Smooth muscle cell (in vitro differentiated cells): ENCODE measurements at regions not wholly inside any gene's neighbourhood (a gene's known extent, or its start where the extent isn't known, plus 50 kb on each side); places are given as distances from the start of the nearest gene placed in this dataset.

Experiments
- DNase-seq: peaks from one replicate; lab custom pipeline; 2025; ENCODE audit not compliant: unreplicated experiment; lab: John Stamatoyannopoulos, UW
- H2AFZ ChIP-seq: fragments of 200-600 bp; sonication (generic); 2 replicates; pipeline ENCODE4 v1.6.0; 2016; ENCODE audit warnings: antibody characterized with exemption, low read depth, mild to moderate bottlenecking
- H3F3A ChIP-seq: fragments of 200-600 bp; sonication (generic); 2 replicates; pipeline ENCODE4 v1.6.0; 2017; ENCODE audit warnings: antibody characterized with exemption, low read depth
- H3K27ac ChIP-seq: fragments of 200-600 bp; sonication (generic); 2 replicates; pipeline ENCODE4 v1.5.1; 2016; ENCODE audit warnings: low read depth, mild to moderate bottlenecking
- H3K27me3 ChIP-seq: fragments of 200-600 bp; sonication (generic); 2 replicates; pipeline ENCODE4 v1.6.1; 2016; ENCODE audit warnings: low read depth, mild to moderate bottlenecking
- H3K36me3 ChIP-seq: fragments of 200-600 bp; sonication (generic); 2 replicates; pipeline ENCODE4 v1.5.1; 2016; ENCODE audit warnings: low read depth
- H3K4me1 ChIP-seq: fragments of 200-600 bp; sonication (generic); 2 replicates; pipeline ENCODE4 v1.5.1; 2016; ENCODE audit warnings: low read depth
- H3K4me2 ChIP-seq: fragments of 200-600 bp; sonication (generic); 2 replicates; pipeline ENCODE4 v1.6.0; 2016; ENCODE audit warnings: mild to moderate bottlenecking
- H3K4me3 ChIP-seq: fragments of 200-600 bp; sonication (generic); 2 replicates; pipeline ENCODE4 v1.5.1; 2016; ENCODE audit warnings: mild to moderate bottlenecking
- H3K79me2 ChIP-seq: fragments of 200-600 bp; sonication (generic); 2 replicates; pipeline ENCODE4 v1.6.0; 2016; ENCODE audit warnings: low read depth, mild to moderate bottlenecking
- H3K9ac ChIP-seq: fragments of 200-600 bp; sonication (generic); 2 replicates; pipeline ENCODE4 v1.6.0; 2016; ENCODE audit warnings: low read depth
- H3K9me3 ChIP-seq: fragments of 200-600 bp; sonication (generic); replicated peaks from 2 replicates; pipeline ENCODE4 v1.5.1; 2016; ENCODE audit warnings: low read depth
- H4K20me1 ChIP-seq: fragments of 200-600 bp; sonication (generic); 2 replicates; pipeline ENCODE4 v1.6.0; 2016; ENCODE audit warnings: low read depth
- CTCF ChIP-seq: fragments of 200-600 bp; sonication (generic); IDR thresholded peaks from 2 replicates; pipeline ENCODE4 v1.5.1; 2017; ENCODE audit warnings: borderline replicate concordance, mild to moderate bottlenecking, antibody characterized with exemption; ENCODE audit not compliant: insufficient read depth, poor library complexity, severe bottlenecking
- WGBS: methylation state at CpG from one replicate; pipeline ENCODE4 v1.1.7; 2016; ENCODE audit warnings: low lambda C conversion rate; 5-methylcytosine and 5-hydroxymethylcytosine counted together

- no peak overlapping the region for H2AFZ ChIP-seq
- H3K4me1 ChIP-seq: no peaks in the 10 kb centered on the region
- H3K9me3 ChIP-seq: no peaks in the 10 kb centered on the region
- no peaks in the 10 kb centered on the region for H4K20me1 ChIP-seq
- H3K27me3 ChIP-seq: no peaks in the 10 kb centered on the region
- no peak overlapping the region for H3K4me2 ChIP-seq
- DNase-seq: no peak
- H3K9ac ChIP-seq: no peak overlapping the region
- H3K4me3 ChIP-seq: no peak overlapping the region
- no peaks in the 10 kb centered on the region for H3K79me2 ChIP-seq
- no peaks in the 10 kb centered on the region for H3F3A ChIP-seq
- H3K36me3 ChIP-seq: no peaks in the 10 kb centered on the region
- no peak for TF ChIP-seq CTCF
- H3K27ac ChIP-seq: no peak overlapping the region
- WGBS: 93% methylated on average over 2 of the region's 2 CpGs
Measured at GRCh38 chr6:145032562-145033145, 702.7 kb downstream of the EPM2A start.

GRCh38 chr6:145034664-145035063 is 700.7 kb downstream of the EPM2A start:
- no peak overlapping the region for H3K4me3 ChIP-seq
- no peaks in the 10 kb centered on the region for H3K79me2 ChIP-seq
- H3K36me3 ChIP-seq: no peaks in the 10 kb centered on the region
- H4K20me1 ChIP-seq: no peaks in the 10 kb centered on the region
- no peaks in the 10 kb centered on the region for H3F3A ChIP-seq
- H3K9ac ChIP-seq: no peak overlapping the region
- no peaks in the 10 kb centered on the region for H3K4me1 ChIP-seq
- no peak for TF ChIP-seq CTCF
- H3K9me3 ChIP-seq: no peaks in the 10 kb centered on the region
- no peak for DNase-seq
- H2AFZ ChIP-seq: no peak overlapping the region
- no peak overlapping the region for H3K4me2 ChIP-seq
- no peak overlapping the region for H3K27ac ChIP-seq
- H3K27me3 ChIP-seq: no peaks in the 10 kb centered on the region

- TF ChIP-seq CTCF: no peak
- DNase-seq: no peak
- H3K4me1 ChIP-seq: no peaks in the 10 kb centered on the region
- no peak overlapping the region for H3K27ac ChIP-seq
- H3K27me3 ChIP-seq: no peaks in the 10 kb centered on the region
- no peaks in the 10 kb centered on the region for H4K20me1 ChIP-seq
- H2AFZ ChIP-seq: no peak overlapping the region
- H3K9ac ChIP-seq: no peak overlapping the region
- H3F3A ChIP-seq: no peaks in the 10 kb centered on the region
- WGBS: 94% methylated on average over 5 of the region's 5 CpGs
- no peak overlapping the region for H3K4me2 ChIP-seq
- H3K79me2 ChIP-seq: no peaks in the 10 kb centered on the region
- H3K36me3 ChIP-seq: no peaks in the 10 kb centered on the region
- H3K9me3 ChIP-seq: no peaks in the 10 kb centered on the region
- H3K4me3 ChIP-seq: no peak overlapping the region
Measured at GRCh38 chr6:145036236-145036635, 699.1 kb downstream of the EPM2A start.

GRCh38 chr6:145036848-145037567 is 698.3 kb downstream of the EPM2A start:
- no peaks in the 10 kb centered on the region for H3K4me1 ChIP-seq
- H4K20me1 ChIP-seq: no peaks in the 10 kb centered on the region
- no peak overlapping the region for H3K4me2 ChIP-seq
- no peak for DNase-seq
- WGBS: 74% methylated on average over 3 of the region's 3 CpGs
- no peaks in the 10 kb centered on the region for H3K9me3 ChIP-seq
- no peaks in the 10 kb centered on the region for H3K27me3 ChIP-seq
- H3K9ac ChIP-seq: no peak overlapping the region
- H3K36me3 ChIP-seq: no peaks in the 10 kb centered on the region
- no peak overlapping the region for H3K27ac ChIP-seq
- H2AFZ ChIP-seq: no peak overlapping the region
- no peak for TF ChIP-seq CTCF
- H3F3A ChIP-seq: no peaks in the 10 kb centered on the region
- H3K4me3 ChIP-seq: no peak overlapping the region
- H3K79me2 ChIP-seq: no peaks in the 10 kb centered on the region
